ENCODE measurements at regions not wholly inside any gene's neighbourhood (a gene's known extent, or its start where the extent isn't known, plus 50 kb on each side); places are given as distances from the start of the nearest gene placed in this dataset.

DNA sequence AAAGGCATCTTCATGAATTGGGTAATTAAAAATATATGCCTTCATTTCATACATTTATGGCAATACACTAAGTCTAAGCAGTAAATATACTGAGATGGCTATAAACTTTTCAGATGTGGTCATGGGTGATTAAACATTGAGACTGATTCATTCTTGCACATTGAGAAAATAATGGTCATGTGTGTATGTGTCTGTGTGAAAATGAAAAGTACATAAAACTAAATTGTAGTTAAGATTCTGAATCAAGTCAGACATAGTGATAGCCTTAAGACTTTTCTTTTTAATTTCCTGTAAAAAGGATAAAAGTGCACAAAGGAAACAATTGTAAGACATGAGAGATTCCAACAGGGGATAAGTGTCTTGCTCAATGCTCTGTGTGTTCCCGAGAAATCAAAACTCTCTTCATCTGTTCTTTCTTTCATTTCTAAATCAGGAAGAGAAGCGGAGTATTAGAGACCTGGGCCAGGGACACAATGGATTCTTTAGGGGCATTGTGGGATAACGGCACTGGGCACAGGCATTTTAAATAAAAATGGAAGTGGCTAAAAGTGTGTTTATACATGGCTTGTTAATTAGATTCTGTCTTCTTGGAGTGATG lies 69.8 kb upstream of the AGR3 start:
- TF ChIP-seq, protein P1, sequence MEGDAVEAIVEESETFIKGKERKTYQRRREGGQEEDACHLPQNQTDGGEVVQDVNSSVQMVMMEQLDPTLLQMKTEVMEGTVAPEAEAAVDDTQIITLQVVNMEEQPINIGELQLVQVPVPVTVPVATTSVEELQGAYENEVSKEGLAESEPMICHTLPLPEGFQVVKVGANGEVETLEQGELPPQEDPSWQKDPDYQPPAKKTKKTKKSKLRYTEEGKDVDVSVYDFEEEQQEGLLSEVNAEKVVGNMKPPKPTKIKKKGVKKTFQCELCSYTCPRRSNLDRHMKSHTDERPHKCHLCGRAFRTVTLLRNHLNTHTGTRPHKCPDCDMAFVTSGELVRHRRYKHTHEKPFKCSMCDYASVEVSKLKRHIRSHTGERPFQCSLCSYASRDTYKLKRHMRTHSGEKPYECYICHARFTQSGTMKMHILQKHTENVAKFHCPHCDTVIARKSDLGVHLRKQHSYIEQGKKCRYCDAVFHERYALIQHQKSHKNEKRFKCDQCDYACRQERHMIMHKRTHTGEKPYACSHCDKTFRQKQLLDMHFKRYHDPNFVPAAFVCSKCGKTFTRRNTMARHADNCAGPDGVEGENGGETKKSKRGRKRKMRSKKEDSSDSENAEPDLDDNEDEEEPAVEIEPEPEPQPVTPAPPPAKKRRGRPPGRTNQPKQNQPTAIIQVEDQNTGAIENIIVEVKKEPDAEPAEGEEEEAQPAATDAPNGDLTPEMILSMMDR (conservative IDR thresholded peaks at IDR 0.05 in 1 of 2, IDR thresholded peaks at IDR 0.05 in 1 of 2; ENCODE audit: extremely low read depth in 1 of 2, insufficient read depth in 1 of 2, low read depth in 1 of 2, low read length in 2 of 2) = no peak
- no peak for TF ChIP-seq EZH2 (IDR thresholded peaks at IDR 0.05; ENCODE audit: borderline replicate concordance, low read length)
